Esophagus squamous epithelium (tissue), 5 donors: ENCODE measurements at regions not wholly inside any gene's neighbourhood (a gene's known extent, or its start where the extent isn't known, plus 50 kb on each side); places are given as distances from the start of the nearest gene placed in this dataset.

Experiments
- DNase-seq: peaks from one replicate; lab custom pipeline; 2025; lab: John Stamatoyannopoulos, UW
- H3K27ac ChIP-seq, 4 donors: fragments of 200-600 bp; sonication (generic); one replicate each; pipeline ENCODE4 v1.5.1; 2016 to 2019; ENCODE audit warnings: mild to moderate bottlenecking in 1 of 4
- H3K27me3 ChIP-seq, 4 donors: fragments of 200-600 bp; sonication (generic); 1 replicate in 3 of 4; 2 replicates in 1 of 4; pipeline versions ENCODE4 v1.5.1 to v1.6.0; 2017 to 2021; ENCODE audit warnings: antibody characterized with exemption in 1 of 4
- H3K36me3 ChIP-seq, 3 donors: fragments of 200-600 bp; sonication (generic); one replicate each; pipeline ENCODE4 v1.5.1; 2016 to 2019
- H3K4me1 ChIP-seq, 3 donors: fragments of 200-600 bp; sonication (generic); one replicate each; pipeline ENCODE4 v1.5.1; 2017 to 2019
- H3K4me3 ChIP-seq, 4 donors: fragments of 200-600 bp; sonication (generic); 1 replicate in 3 of 4; 2 replicates in 1 of 4; pipeline ENCODE4 v1.5.1; 2016 to 2019; ENCODE audit warnings: mild to moderate bottlenecking in 2 of 4, moderate library complexity in 1 of 4
- H3K9me3 ChIP-seq, 3 donors: fragments of 200-600 bp; sonication (generic); one replicate each; pipeline ENCODE4 v1.5.1; 2016 to 2019
- CTCF ChIP-seq, 6 experiments: fragments of 450-650 bp in 4 of 6; fragments of 200-600 bp in 2 of 6; sonication (generic) in 2 of 6; IDR thresholded peaks; one replicate each; pipeline ENCODE4 v1.5.1; 2016 to 2019; ENCODE audit warnings: antibody characterized with exemption in 6 of 6, mild to moderate bottlenecking in 4 of 6, moderate library complexity in 4 of 6
- POLR2A ChIP-seq, 4 donors: fragments of 450-650 bp; IDR thresholded peaks; one replicate each; pipeline ENCODE4 v1.6.1; 2017; ENCODE audit warnings: antibody characterized with exemption in 4 of 4, mild to moderate bottlenecking in 4 of 4, moderate library complexity in 3 of 4
- WGBS, 2 donors: methylation state at CpG; one replicate each; pipeline ENCODE4 v1.1.5; 2018; 5-methylcytosine and 5-hydroxymethylcytosine counted together
- intact Hi-C: fragments of 100-400 bp; cut with DNase I; formaldehyde crosslinking; loops from one replicate; pipeline ENCODE4 v1.15.0; 2022
- donor health status: DM: yes; HTN: yes; CAD: no.

GRCh38 chr20:55696520-55696919 is 308.8 kb downstream of the CBLN4 start:
- Histone ChIP-seq H3K4me3 (no peak overlapping the region), H3K4me1 (no peaks in the 10 kb centered on the region), H3K36me3 (no peaks in the 10 kb centered on the region), H3K9me3 (no peaks in the 10 kb centered on the region), H3K27me3 (no peaks in the 10 kb centered on the region), H3K27ac (no peak overlapping the region)
- intact Hi-C loops: no loop called here
- no peak for DNase-seq
- WGBS, 2 donors: 71 to 78% methylated on average over 1 of the region's 1 CpG
- TF ChIP-seq CTCF (IDR thresholded peaks at IDR 0.05): no peak
- TF ChIP-seq POLR2A (IDR thresholded peaks at IDR 0.05): no peak

GRCh38 chr20:55693641-55694040 is 311.7 kb downstream of the CBLN4 start:
- H3K4me3 ChIP-seq: no peak overlapping the region
- H3K27ac ChIP-seq: no peak overlapping the region
- no peaks in the 10 kb centered on the region for H3K9me3 ChIP-seq
- intact Hi-C loops: no loop called here
- no peaks in the 10 kb centered on the region for H3K4me1 ChIP-seq
- no peak for DNase-seq
- no peaks in the 10 kb centered on the region for H3K27me3 ChIP-seq
- 55 to 66% methylated on average over 5 of the region's 5 CpGs for WGBS, 2 donors
- H3K36me3 ChIP-seq: no peaks in the 10 kb centered on the region
- TF ChIP-seq CTCF (IDR thresholded peaks at IDR 0.05) (no peak), POLR2A (IDR thresholded peaks at IDR 0.05) (no peak)

GRCh38 chr20:55685841-55686240 is 319.5 kb downstream of the CBLN4 start:
- WGBS, 2 donors: 61 to 66% methylated on average over 8 of the region's 8 CpGs
- DNase-seq: no peak

GRCh38 chr20:55685425-55685824 is 319.9 kb downstream of the CBLN4 start:
- no peak for DNase-seq
- Histone ChIP-seq H3K27ac (no peak overlapping the region), H3K36me3 (no peaks in the 10 kb centered on the region), H3K27me3 (no peaks in the 10 kb centered on the region), H3K4me3 (no peak overlapping the region), H3K4me1 (no peaks in the 10 kb centered on the region), H3K9me3 (no peaks in the 10 kb centered on the region)
- TF ChIP-seq POLR2A (IDR thresholded peaks at IDR 0.05): no peak
- no peak for TF ChIP-seq CTCF (IDR thresholded peaks at IDR 0.05)
- intact Hi-C loops: no loop called here
- 64 to 68% methylated on average over 4 of the region's 4 CpGs for WGBS, 2 donors

More at GRCh38 chr20:55685841-55686240, 319.5 kb downstream of the CBLN4 start:
- Histone ChIP-seq H3K36me3 (no peaks in the 10 kb centered on the region), H3K27me3 (no peaks in the 10 kb centered on the region), H3K4me1 (no peaks in the 10 kb centered on the region), H3K4me3 (no peak overlapping the region), H3K27ac (no peak overlapping the region), H3K9me3 (no peaks in the 10 kb centered on the region)
- TF ChIP-seq POLR2A (IDR thresholded peaks at IDR 0.05) (no peak), CTCF (IDR thresholded peaks at IDR 0.05) (no peak)
- intact Hi-C loops: no loop called here

- Histone ChIP-seq H3K9me3 (no peaks in the 10 kb centered on the region), H3K36me3 (no peaks in the 10 kb centered on the region), H3K4me3 (no peak overlapping the region), H3K4me1 (no peaks in the 10 kb centered on the region), H3K27me3 (no peaks in the 10 kb centered on the region), H3K27ac (no peak overlapping the region)
- no peak for DNase-seq
- intact Hi-C loops: no loop called here
- TF ChIP-seq POLR2A (IDR thresholded peaks at IDR 0.05) (no peak), CTCF (IDR thresholded peaks at IDR 0.05) (no peak)
- WGBS, 2 donors: 60 to 62% methylated on average over 4 of the region's 4 CpGs
These were observed 320.7 kb downstream of the CBLN4 start for GRCh38 chr20:55684578-55684977.
